GM12878 (cell line): ENCODE measurements at regions not wholly inside any gene's neighbourhood (a gene's known extent, or its start where the extent isn't known, plus 50 kb on each side); places are given as distances from the start of the nearest gene placed in this dataset.

Experiments
- ATAC-seq: fragments of 200-7000 bp; cut with Tn5 transposase; 3 replicates; pipeline ENCODE4 v1.9.1; 2020; ENCODE audit warnings: mild to moderate bottlenecking, moderate library complexity
- BruUV-seq: library from RNA; stranded (reverse); fragments of 400-500 nt; replicated peaks from 2 replicates; lab custom pipeline; 2021; lab: Mats Ljungman, UMichigan
- CTCF ChIA-PET: fragments of 300-600 bp; sonication (Branson Sonifier 250); formaldehyde crosslinking; extraction: SDS; loops from one replicate; lab custom pipeline; 2021; ENCODE audit warnings: inconsistent platforms; lab: Yijun Ruan, JAX
- POLR2A ChIA-PET: fragments of 350-600 bp; formaldehyde crosslinking; extraction: SDS; loops from one replicate; lab custom pipeline; 2021; ENCODE audit warnings: inconsistent platforms; lab: Charles Lee
- RAD21 ChIA-PET: fragments of 300-600 bp; sonication (Branson Sonifier 250); formaldehyde crosslinking; loops from one replicate; lab custom pipeline; 2023; ENCODE audit warnings: antibody characterized with exemption; ENCODE audit not compliant: unreplicated experiment; lab: Charles Lee
- SMC1A ChIA-PET: fragments of 300-600 bp; sonication (Branson Sonifier 250); formaldehyde crosslinking; loops from one replicate; lab custom pipeline; 2023; ENCODE audit not compliant: unreplicated experiment, uncharacterized antibody; lab: Charles Lee
- DNase-seq: peaks from one replicate; pipeline ENCODE4 v3.0.0-alpha.2; 2011; ENCODE audit warnings: low read depth, low spot score
- FAIRE-seq: peaks from 3 replicates; lab custom pipeline; 2011; peaks lifted over from hg19 to GRCh38; lab: Jason Lieb, UNC
- H2AFZ ChIP-seq: 2 replicates; pipeline ENCODE4 v1.6.0; 2011; ENCODE audit warnings: low read depth, low read length, control low read depth; ENCODE audit not compliant: control insufficient read depth
- H3K27ac ChIP-seq: 2 replicates; pipeline ENCODE4 v1.5.1; 2011; ENCODE audit warnings: control low read depth; ENCODE audit not compliant: control insufficient read depth, insufficient read depth
- H3K27me3 ChIP-seq, 2 experiments: replicated peaks in 1 of 2; 2 replicates each; pipeline versions ENCODE4 v1.6.0 to v1.6.1; 2011; ENCODE audit warnings: low read length in 1 of 2; ENCODE audit not compliant: control insufficient read depth in 2 of 2, insufficient read depth in 2 of 2
- H3K36me3 ChIP-seq, 2 experiments: 2 replicates each; pipeline ENCODE4 v1.5.1; 2011; ENCODE audit warnings: low read length in 1 of 2; ENCODE audit not compliant: control insufficient read depth in 2 of 2, insufficient read depth in 2 of 2
- H3K4me1 ChIP-seq: 2 replicates; pipeline ENCODE4 v1.6.1; 2011; ENCODE audit warnings: mild to moderate bottlenecking, low read length, moderate library complexity, mixed read lengths; ENCODE audit not compliant: control insufficient read depth, insufficient read depth
- H3K4me2 ChIP-seq: 2 replicates; pipeline ENCODE4 v1.6.0; 2011; ENCODE audit warnings: control low read depth; ENCODE audit not compliant: control insufficient read depth, insufficient read depth
- H3K4me3 ChIP-seq: fragments of 200-600 bp; sonication (generic); 2 replicates; pipeline ENCODE4 v1.5.1; 2016
- H3K79me2 ChIP-seq: 2 replicates; pipeline ENCODE4 v1.6.0; 2011; ENCODE audit warnings: low read length; ENCODE audit not compliant: control insufficient read depth, insufficient read depth
- H3K9ac ChIP-seq: 2 replicates; pipeline ENCODE4 v1.8.0; 2011; ENCODE audit warnings: low read length, control low read depth, mixed read lengths; ENCODE audit not compliant: control insufficient read depth, insufficient read depth
- H3K9me3 ChIP-seq: replicated peaks from 3 replicates; pipeline ENCODE4 v1.5.1; 2011; ENCODE audit warnings: mild to moderate bottlenecking, low read length; ENCODE audit not compliant: control insufficient read depth, insufficient read depth
- H4K20me1 ChIP-seq: 2 replicates; pipeline ENCODE4 v1.6.0; 2011; ENCODE audit not compliant: control insufficient read depth, insufficient read depth
- ATF7 ChIP-seq: fragments of 450-650 bp; IDR thresholded peaks from 2 replicates; pipeline ENCODE4 v1.6.1; 2016; ENCODE audit warnings: low read depth, mild to moderate bottlenecking
- CBX3 ChIP-seq: fragments of 200-600 bp; sonication (generic); IDR thresholded peaks from 2 replicates; pipeline ENCODE4 v1.6.1; 2016; ENCODE audit warnings: low read depth, borderline replicate concordance
- FOXM1 ChIP-seq: IDR thresholded peaks from 2 replicates; pipeline ENCODE4 v1.6.1; 2012; ENCODE audit warnings: low read depth, mild to moderate bottlenecking, inconsistent platforms, low read length, moderate library complexity
- KLF5 ChIP-seq: fragments of 450-650 bp; IDR thresholded peaks from 2 replicates; pipeline ENCODE4 v1.6.1; 2014; ENCODE audit warnings: mild to moderate bottlenecking; ENCODE audit not compliant: partially characterized antibody
- LARP7 ChIP-seq: fragments of 450-650 bp; IDR thresholded peaks from 2 replicates; pipeline ENCODE4 v1.6.1; 2017; ENCODE audit warnings: mild to moderate bottlenecking
- MYB ChIP-seq: fragments of 150-350 bp; IDR thresholded peaks from 2 replicates; pipeline ENCODE4 v1.6.1; 2014; ENCODE audit warnings: mild to moderate bottlenecking, low read depth, low read length, borderline replicate concordance
- NR2F1 ChIP-seq: fragments of 450-650 bp; conservative IDR thresholded peaks from 2 replicates; pipeline ENCODE4 v1.6.1; 2017; ENCODE audit warnings: mild to moderate bottlenecking
- RBBP5 ChIP-seq: fragments of 200-600 bp; sonication (generic); conservative IDR thresholded peaks from 2 replicates; pipeline ENCODE4 v1.6.1; 2016
- RCOR1 ChIP-seq: conservative IDR thresholded peaks from 2 replicates; pipeline ENCODE4 v1.6.1; 2012; ENCODE audit warnings: low read depth, low read length, improper control_type of control experiment
- TARDBP ChIP-seq: IDR thresholded peaks from 2 replicates; pipeline ENCODE4 v1.6.1; 2016; ENCODE audit warnings: borderline replicate concordance
- TBL1XR1 ChIP-seq: IDR thresholded peaks from 2 replicates; pipeline ENCODE4 v1.6.1; 2012; ENCODE audit warnings: low read depth, low read length, improper control_type of control experiment
- TCF3 ChIP-seq: IDR thresholded peaks from 2 replicates; pipeline ENCODE4 v1.6.1; 2012; ENCODE audit warnings: low read depth, mild to moderate bottlenecking, low read length, borderline replicate concordance; ENCODE audit not compliant: insufficient read depth
- ZBED1 ChIP-seq: IDR thresholded peaks from 2 replicates; pipeline ENCODE4 v1.6.1; 2016; ENCODE audit warnings: borderline replicate concordance
- WGBS: methylation state at CpG from one replicate; pipeline ENCODE4 v1.1.6; 2016; ENCODE audit warnings: low lambda C conversion rate; ENCODE audit not compliant: insufficient replicate concordance, insufficient coverage; ENCODE audit errors: missing lambda C conversion rate; 5-methylcytosine and 5-hydroxymethylcytosine counted together
- in situ Hi-C: fragments of 300-500 bp; cut with MboI; formaldehyde crosslinking; loops from 9 replicates; pipeline ENCODE4 v1.14.3; 2018; ENCODE audit warnings: mixed read lengths
- intact Hi-C: fragments of 100-400 bp; cut with micrococcal nuclease; formaldehyde crosslinking; loops from one replicate; pipeline ENCODE4 v1.14.2; 2022; ENCODE audit not compliant: unreplicated experiment
- TF ChIP-seq, protein P1 (sequence below): fragments of 450-650 bp; IDR thresholded peaks from 2 replicates; pipeline ENCODE4 v1.6.1; 2016; ENCODE audit warnings: mild to moderate bottlenecking, moderate library complexity, borderline replicate concordance
- TF ChIP-seq, protein P2 (sequence below): IDR thresholded peaks from 2 replicates; pipeline ENCODE4 v1.6.1; 2012; ENCODE audit warnings: low read depth, low read length, improper control_type of control experiment
- TF ChIP-seq, protein P3 (sequence below): IDR thresholded peaks from 2 replicates; pipeline ENCODE4 v1.6.1; 2011; ENCODE audit warnings: low read depth, mild to moderate bottlenecking, low read length, moderate library complexity, borderline replicate concordance; ENCODE audit errors: extremely low read depth
- TF ChIP-seq, protein P4 (sequence below): IDR thresholded peaks from 2 replicates; pipeline ENCODE4 v1.6.1; 2012; ENCODE audit warnings: low read depth, low read length, improper control_type of control experiment

DNA sequence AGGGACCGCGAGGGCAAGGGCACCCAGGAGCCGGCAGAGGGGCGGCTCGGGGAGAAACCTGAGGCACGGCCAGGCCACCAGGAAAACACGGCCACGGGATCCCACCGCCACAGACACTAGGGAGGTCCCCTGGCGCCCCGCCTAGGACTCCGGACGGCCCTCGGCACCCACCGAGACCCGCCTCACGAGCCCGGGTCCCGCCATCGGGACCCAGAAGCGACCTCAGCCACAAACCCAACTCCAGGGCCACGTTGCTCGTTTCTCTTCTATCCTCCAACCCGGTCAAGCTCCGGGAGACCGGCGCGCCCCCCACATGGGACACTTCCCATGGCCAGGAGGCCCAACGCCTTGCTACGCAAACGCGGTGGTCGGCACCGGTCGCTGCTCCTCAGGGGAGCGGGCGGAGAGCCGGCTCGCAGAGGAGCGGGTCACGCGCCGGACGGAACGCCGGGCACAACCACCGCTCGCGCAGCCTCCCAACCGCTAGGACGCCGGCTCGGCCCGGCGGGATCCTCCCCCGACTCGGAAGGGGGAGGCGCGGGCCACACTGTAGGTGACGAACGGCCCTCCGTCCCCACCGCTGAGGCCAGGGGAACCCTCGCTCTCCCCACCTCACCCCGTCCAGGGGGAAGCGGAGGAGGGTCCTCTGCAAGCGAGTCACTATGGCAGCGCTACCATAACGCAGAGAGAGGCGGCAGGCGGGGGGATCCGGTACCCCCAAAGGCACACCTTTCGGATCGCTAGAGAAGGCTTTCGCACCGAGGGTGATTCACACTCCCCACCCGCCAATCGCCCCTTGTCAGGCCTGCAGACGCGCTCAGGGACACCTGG is 1514.1 kb upstream of the DEFB115 start:
- no peaks in the 10 kb centered on the region for H3K79me2 ChIP-seq
- no peak for ATAC-seq
- SMC1A ChIA-PET = no interaction called here
- no peaks in the 10 kb centered on the region for H3K4me1 ChIP-seq
- no peak overlapping the region for H3K4me3 ChIP-seq
- H3K36me3 ChIP-seq = no peaks in the 10 kb centered on the region
- POLR2A ChIA-PET = no interaction called here
- no peak for DNase-seq
- RAD21 ChIA-PET = no interaction called here
- no peak for FAIRE-seq
- no peaks in the 10 kb centered on the region for H3K27me3 ChIP-seq
- H3K9ac ChIP-seq = no peak overlapping the region
- CTCF ChIA-PET = no interaction called here
- no peaks in the 10 kb centered on the region; the same call in 2 of the 3 replicates for H3K9me3 ChIP-seq
- H3K4me2 ChIP-seq = no peak overlapping the region
- 80% methylated on average over 75 of the region's 80 CpGs for WGBS
- intact Hi-C loops = no loop called here
- no peak overlapping the region for H3K27ac ChIP-seq
- H4K20me1 ChIP-seq = no peaks in the 10 kb centered on the region
- BruUV-seq = no TSS peak
- no peak overlapping the region for H2AFZ ChIP-seq
- in situ Hi-C loops = no loop called here
- TF ChIP-seq NR2F1 (no peak), KLF5 (no peak), TCF3 (no peak), RCOR1 (no peak), MYB (no peak), ZBED1 (no peak), RBBP5 (no peak), TBL1XR1 (no peak), TARDBP (no peak), ATF7 (no peak), LARP7 (no peak), CBX3 (no peak), FOXM1 (no peak)
- TF ChIP-seq, protein P1, sequence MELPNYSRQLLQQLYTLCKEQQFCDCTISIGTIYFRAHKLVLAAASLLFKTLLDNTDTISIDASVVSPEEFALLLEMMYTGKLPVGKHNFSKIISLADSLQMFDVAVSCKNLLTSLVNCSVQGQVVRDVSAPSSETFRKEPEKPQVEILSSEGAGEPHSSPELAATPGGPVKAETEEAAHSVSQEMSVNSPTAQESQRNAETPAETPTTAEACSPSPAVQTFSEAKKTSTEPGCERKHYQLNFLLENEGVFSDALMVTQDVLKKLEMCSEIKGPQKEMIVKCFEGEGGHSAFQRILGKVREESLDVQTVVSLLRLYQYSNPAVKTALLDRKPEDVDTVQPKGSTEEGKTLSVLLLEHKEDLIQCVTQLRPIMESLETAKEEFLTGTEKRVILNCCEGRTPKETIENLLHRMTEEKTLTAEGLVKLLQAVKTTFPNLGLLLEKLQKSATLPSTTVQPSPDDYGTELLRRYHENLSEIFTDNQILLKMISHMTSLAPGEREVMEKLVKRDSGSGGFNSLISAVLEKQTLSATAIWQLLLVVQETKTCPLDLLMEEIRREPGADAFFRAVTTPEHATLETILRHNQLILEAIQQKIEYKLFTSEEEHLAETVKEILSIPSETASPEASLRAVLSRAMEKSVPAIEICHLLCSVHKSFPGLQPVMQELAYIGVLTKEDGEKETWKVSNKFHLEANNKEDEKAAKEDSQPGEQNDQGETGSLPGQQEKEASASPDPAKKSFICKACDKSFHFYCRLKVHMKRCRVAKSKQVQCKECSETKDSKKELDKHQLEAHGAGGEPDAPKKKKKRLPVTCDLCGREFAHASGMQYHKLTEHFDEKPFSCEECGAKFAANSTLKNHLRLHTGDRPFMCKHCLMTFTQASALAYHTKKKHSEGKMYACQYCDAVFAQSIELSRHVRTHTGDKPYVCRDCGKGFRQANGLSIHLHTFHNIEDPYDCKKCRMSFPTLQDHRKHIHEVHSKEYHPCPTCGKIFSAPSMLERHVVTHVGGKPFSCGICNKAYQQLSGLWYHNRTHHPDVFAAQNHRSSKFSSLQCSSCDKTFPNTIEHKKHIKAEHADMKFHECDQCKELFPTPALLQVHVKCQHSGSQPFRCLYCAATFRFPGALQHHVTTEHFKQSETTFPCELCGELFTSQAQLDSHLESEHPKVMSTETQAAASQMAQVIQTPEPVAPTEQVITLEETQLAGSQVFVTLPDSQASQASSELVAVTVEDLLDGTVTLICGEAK = no peak
- TF ChIP-seq, protein P2, sequence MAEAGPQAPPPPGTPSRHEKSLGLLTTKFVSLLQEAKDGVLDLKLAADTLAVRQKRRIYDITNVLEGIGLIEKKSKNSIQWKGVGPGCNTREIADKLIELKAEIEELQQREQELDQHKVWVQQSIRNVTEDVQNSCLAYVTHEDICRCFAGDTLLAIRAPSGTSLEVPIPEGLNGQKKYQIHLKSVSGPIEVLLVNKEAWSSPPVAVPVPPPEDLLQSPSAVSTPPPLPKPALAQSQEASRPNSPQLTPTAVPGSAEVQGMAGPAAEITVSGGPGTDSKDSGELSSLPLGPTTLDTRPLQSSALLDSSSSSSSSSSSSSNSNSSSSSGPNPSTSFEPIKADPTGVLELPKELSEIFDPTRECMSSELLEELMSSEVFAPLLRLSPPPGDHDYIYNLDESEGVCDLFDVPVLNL = no peak
- TF ChIP-seq, protein P3, sequence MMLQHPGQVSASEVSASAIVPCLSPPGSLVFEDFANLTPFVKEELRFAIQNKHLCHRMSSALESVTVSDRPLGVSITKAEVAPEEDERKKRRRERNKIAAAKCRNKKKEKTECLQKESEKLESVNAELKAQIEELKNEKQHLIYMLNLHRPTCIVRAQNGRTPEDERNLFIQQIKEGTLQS = no peak
- TF ChIP-seq, protein P4, sequence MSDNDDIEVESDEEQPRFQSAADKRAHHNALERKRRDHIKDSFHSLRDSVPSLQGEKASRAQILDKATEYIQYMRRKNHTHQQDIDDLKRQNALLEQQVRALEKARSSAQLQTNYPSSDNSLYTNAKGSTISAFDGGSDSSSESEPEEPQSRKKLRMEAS = no peak
